ENCODE measurements at regions not wholly inside any gene's neighbourhood (a gene's known extent, or its start where the extent isn't known, plus 50 kb on each side); places are given as distances from the start of the nearest gene placed in this dataset.

DNA sequence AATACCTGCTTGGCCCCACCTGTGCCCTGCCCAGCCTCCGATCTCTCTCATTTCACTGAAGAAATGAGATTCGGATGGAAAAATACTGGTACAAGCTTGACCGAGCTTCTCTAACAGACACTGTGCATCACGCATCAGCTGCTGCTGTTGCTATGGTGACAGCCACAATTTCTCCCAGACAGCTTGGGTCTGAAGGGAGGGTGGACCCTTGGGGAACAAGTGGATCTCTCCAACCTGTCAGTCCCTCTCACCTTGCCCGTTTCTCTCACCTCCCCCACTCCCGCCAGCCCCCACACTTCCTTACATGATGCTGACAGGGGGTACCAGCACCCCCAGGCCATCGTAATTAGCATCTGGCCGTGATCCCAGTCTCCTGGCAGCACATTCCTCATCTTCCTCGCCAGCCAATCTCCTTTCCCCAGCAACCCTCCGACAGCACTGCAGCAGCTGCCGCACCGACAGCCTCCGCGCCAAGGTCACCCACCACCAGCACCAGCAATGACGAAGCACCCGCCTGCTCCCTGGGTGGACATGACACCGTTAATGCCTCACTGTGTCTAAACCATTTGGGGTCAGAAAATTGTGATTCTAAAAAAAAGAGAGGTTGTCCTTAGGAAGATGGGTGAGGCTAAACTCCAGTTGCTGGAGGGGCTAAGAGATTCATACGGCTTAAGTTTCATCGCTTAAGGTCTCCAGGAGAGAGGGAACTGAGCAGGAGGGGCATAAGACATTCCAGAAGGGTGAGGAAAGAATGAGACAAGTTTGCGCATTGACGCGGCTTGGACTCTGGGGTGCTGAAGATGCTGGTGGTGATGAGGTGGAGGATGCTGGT lies 58.6 kb upstream of the TNRC6A start:
- intact Hi-C loops (cut with DNase I): no loop called here
- peak; percentile 39 to 65 (median 54) for ATAC-seq
- no peaks in the 10 kb centered on the region for H3K4me1 ChIP-seq
- TF ChIP-seq, protein P1, sequence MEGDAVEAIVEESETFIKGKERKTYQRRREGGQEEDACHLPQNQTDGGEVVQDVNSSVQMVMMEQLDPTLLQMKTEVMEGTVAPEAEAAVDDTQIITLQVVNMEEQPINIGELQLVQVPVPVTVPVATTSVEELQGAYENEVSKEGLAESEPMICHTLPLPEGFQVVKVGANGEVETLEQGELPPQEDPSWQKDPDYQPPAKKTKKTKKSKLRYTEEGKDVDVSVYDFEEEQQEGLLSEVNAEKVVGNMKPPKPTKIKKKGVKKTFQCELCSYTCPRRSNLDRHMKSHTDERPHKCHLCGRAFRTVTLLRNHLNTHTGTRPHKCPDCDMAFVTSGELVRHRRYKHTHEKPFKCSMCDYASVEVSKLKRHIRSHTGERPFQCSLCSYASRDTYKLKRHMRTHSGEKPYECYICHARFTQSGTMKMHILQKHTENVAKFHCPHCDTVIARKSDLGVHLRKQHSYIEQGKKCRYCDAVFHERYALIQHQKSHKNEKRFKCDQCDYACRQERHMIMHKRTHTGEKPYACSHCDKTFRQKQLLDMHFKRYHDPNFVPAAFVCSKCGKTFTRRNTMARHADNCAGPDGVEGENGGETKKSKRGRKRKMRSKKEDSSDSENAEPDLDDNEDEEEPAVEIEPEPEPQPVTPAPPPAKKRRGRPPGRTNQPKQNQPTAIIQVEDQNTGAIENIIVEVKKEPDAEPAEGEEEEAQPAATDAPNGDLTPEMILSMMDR (IDR thresholded peaks at IDR 0.05): no peak
- H3K4me3 ChIP-seq: no peak overlapping the region
- 8 to 11% (median 8%) methylated on average over 22 of the region's 22 CpGs for WGBS, 3 donors
- DNase-seq: peak; percentile 49 to 68
- H3K27ac ChIP-seq: peak overlapping the region; percentile 41
- H3K27me3 ChIP-seq (ENCODE audit: insufficient read depth in 3 of 3, low read length in 2 of 3): peaks cover 0 to 22% (median 3%) of the 10 kb centered on the region in 3 donors
- H3K9me3 ChIP-seq: no peaks in the 10 kb centered on the region
- H3K36me3 ChIP-seq (ENCODE audit: insufficient read depth in 1 of 2, low read depth in 1 of 2): no peaks in the 10 kb centered on the region

DNA sequence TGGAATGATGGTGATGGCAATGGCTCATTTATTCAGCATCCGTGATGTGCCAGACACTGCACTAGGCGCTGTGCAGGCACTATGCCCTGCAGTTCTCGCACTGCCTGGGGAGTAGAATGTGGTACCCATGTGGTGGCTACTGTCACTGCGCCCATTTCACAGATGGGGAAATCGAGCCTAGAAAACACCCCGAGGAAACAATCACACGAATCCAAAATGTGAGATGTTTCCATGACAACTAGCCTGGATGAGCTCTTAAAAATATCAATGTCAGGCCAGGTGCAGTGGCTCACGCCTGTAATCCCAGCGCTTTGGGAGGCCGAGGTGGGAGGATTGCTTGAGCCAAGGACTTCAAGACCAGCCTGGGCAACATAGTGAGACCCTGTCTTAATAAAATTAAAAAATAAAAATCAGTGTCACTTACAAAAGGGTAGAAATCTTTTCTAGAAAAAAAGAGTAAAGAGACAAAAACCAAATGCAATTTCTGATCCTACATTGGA lies 57.9 kb upstream of the TNRC6A start:
- DNase-seq (no peak), ATAC-seq (no peak)
- H3K9me3 ChIP-seq: no peaks in the 10 kb centered on the region
- no peak overlapping the region for H3K27ac ChIP-seq
- H3K4me3 ChIP-seq: no peak overlapping the region
- no peaks in the 10 kb centered on the region for H3K36me3 ChIP-seq (ENCODE audit: insufficient read depth in 1 of 2, low read depth in 1 of 2)
- H3K27me3 ChIP-seq (ENCODE audit: insufficient read depth in 3 of 3, low read length in 2 of 3): peaks cover 0 to 24% (median 3%) of the 10 kb centered on the region in 3 donors
- intact Hi-C loops (cut with DNase I): no loop called here
- WGBS, 3 donors: 52 to 71% (median 55%) methylated on average over 10 of the region's 10 CpGs
- H3K4me1 ChIP-seq: no peaks in the 10 kb centered on the region
- TF ChIP-seq, protein P1 (IDR thresholded peaks at IDR 0.05): no peak

DNA sequence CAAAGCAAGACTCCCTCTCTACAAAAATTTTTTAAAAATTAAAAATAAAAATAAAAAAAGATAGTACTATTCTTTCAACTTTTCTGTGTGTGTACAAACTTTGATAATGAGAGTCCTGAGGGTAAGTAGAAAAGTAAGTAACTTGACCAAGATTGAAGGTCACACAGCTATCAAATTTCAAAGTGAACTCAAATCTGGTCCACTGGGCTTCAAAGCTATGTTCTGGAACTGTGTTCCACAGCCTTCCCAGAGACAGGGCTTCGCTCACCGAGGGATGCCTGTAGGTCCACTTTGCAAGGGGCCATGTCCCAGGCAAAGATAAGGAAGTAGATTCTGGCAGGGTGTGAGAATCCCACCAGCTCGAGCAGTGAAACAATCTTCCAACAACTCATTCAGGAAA lies 56.3 kb upstream of the TNRC6A start:
- H3K27me3 ChIP-seq (ENCODE audit: insufficient read depth in 3 of 3, low read length in 2 of 3): peaks cover 0 to 21% (median 3%) of the 10 kb centered on the region in 3 donors
- H3K27ac ChIP-seq: no peak overlapping the region
- H3K9me3 ChIP-seq: no peaks in the 10 kb centered on the region
- intact Hi-C loops (cut with DNase I): no loop called here
- no peak for ATAC-seq
- 73 to 79% (median 76%) methylated on average over 3 of the region's 3 CpGs for WGBS, 3 donors
- TF ChIP-seq, protein P1 (IDR thresholded peaks at IDR 0.05): no peak
- no peak overlapping the region for H3K4me3 ChIP-seq
- H3K36me3 ChIP-seq (ENCODE audit: insufficient read depth in 1 of 2, low read depth in 1 of 2): no peaks in the 10 kb centered on the region
- DNase-seq: no peak
- no peaks in the 10 kb centered on the region for H3K4me1 ChIP-seq

DNA sequence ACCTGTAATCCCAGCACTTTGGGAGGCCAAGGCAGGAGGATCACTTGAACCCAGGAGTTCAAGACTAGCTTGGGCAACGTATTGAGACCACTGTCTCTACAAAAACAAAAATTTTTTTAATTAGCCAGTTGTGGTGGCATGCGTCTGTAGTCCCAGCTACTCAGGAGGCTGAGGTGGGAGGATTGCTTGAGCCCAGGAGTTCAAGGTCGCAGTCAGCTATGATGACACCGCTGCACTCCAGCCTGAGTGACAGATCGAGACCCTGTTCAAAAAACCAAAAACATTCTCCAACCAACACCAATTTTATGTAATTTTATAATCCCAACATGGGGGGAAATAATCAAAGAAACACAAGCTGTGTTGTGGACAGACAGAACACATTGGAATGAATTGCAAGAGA lies 54.6 kb upstream of the TNRC6A start:
- no peaks in the 10 kb centered on the region for H3K4me1 ChIP-seq
- no peak for ATAC-seq

More for the DNA sequence above, 54.6 kb upstream of the TNRC6A start:
- TF ChIP-seq, protein P1 (IDR thresholded peaks at IDR 0.05): no peak
- no peak overlapping the region for H3K27ac ChIP-seq
- no peaks in the 10 kb centered on the region for H3K9me3 ChIP-seq
- H3K4me3 ChIP-seq: no peak overlapping the region
- intact Hi-C loops (cut with DNase I): no loop called here
- WGBS, 3 donors: 88 to 91% (median 90%) methylated on average over 5 of the region's 5 CpGs
- H3K27me3 ChIP-seq (ENCODE audit: insufficient read depth in 3 of 3, low read length in 2 of 3): peaks cover 0 to 21% (median 3%) of the 10 kb centered on the region in 3 donors
- DNase-seq: no peak
- no peaks in the 10 kb centered on the region for H3K36me3 ChIP-seq (ENCODE audit: insufficient read depth in 1 of 2, low read depth in 1 of 2)
